SH-SY5Y (cell line): ENCODE measurements at regions not wholly inside any gene's neighbourhood (a gene's known extent, or its start where the extent isn't known, plus 50 kb on each side); places are given as distances from the start of the nearest gene placed in this dataset.

ENCODE experiments used
- GATA2 ChIP-seq: IDR thresholded peaks from 2 replicates; pipeline ENCODE4 v1.6.1; 2011; ENCODE audit warnings: mild to moderate bottlenecking, low read depth, low read length
- GATA3 ChIP-seq: IDR thresholded peaks from 2 replicates; pipeline ENCODE4 v1.6.1; 2011; ENCODE audit warnings: low read depth, mild to moderate bottlenecking, low read length, moderate library complexity

GRCh38 chr13:22120646-22121045, 449.8 kb downstream of the FGF9 start:
- TF ChIP-seq GATA3 (no peak), GATA2 (no peak)
